Non-pigmented ciliary epithelial cell (primary cell): ENCODE measurements at regions not wholly inside any gene's neighbourhood (a gene's known extent, or its start where the extent isn't known, plus 50 kb on each side); places are given as distances from the start of the nearest gene placed in this dataset.

ENCODE experiments used
- DNase-seq: peaks from one replicate; pipeline ENCODE4 v3.0.0-alpha.2; 2010; ENCODE audit warnings: low read depth

DNA sequence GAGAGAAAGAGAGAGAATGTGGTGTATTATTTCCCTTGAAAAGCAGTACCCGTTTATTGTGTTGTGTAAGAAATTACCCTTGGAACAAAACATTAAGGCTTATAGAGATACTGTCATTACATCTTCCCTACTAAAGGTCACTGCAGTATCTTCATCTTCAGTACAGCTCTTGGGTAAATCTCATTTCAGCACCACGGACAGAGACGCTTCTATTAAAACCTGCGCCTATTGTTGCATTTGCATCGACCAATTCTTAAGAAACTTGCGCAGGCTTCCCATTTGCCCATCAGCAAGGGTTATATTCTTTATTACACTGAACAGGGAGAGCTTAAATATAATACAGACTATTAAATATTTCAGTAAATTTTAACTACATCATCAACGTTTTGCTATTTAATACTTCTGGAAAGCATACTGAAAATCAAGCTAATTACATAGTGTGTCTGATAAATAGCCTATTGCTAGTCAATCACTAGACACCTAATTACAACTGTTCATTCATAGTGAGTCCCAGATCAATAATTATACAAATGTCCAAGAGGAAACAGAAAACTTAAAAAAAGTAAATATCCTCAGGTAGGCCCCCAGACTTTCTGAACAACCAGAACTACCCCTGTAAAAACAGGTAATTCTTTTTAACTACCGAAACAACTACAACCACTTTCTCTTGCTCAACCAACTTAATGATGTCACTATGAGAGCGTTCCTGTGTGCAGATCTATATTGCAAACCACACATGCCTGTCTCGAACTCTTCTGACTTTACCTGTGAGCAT is 350.6 kb downstream of the LIG4 start:
- DNase-seq = no peak

DNA sequence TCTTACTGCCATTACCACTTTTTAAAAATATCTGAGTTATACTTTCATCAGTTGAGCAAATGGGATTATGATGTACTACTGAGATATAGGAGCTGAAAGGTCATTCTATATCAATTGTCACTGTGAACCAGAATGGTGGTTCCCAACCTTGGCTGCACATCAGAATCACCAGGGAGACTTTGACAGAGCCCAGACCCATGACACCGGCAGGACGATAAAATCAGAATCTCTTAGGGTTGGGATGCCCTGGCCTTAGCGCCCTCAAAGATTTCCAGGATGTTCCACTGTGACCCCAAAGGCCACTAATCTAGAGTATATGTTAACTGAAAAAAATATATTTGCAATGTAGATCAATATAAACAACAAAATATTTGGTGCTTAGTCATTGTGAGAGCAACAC is 355.1 kb downstream of the LIG4 start:
- no peak for DNase-seq

DNA sequence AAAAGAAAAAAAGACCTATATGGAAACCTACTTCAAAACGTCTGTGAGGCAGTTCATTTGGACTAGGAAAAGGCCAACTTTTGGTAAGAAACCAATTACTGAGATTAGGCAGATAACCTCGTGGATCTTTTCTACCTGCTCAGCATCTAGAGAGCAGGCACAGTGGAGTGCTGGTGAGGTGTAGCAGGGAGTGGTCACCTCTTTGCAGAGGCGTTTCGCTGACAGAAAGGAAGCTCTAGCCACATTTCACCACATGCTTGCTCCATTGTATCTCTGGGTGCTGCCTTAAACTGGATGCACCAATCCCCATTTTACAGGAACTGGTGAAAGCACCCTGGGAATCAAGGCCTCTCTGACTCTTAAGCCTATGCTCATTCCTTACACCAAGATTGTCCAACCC is 360.5 kb downstream of the LIG4 start:
- DNase-seq = no peak

DNA sequence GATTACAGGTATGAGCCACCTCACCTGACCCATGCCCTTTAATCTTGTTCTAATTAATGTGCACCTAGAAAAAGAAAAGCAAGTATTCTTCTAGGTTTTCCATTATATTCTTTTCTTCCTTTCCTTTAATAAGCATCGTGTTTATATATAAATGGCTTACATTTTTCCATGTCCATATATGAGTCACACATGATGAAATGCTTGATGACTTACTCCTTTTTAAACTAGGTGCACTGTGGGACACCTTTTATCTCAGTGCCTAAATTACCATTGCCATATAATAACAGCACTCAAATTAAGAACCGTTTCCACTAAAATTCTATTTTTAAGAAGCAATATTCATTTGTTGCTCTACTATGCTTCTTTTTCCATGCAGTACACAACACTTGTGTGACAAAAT is 363.3 kb downstream of the LIG4 start:
- no peak for DNase-seq

DNA sequence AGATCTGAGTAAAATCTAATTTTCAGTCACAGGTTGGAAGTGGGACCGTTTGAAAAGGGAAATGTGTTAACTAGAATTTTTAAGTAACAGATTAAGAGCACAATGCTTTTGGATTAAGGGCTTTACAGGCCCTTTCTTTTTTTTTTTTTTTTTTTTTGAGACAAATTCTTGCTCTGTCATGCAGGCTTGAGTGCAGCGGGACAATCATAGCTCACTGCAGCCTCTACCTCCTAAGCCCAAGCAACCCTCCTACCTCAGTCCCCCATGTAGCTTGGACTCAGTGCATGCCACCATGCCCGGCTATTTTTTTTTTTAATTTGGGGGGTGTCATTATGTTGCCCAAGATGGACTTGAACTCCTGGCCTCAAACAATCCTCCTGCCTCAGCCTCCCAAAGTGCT is 363.7 kb downstream of the LIG4 start:
- DNase-seq = no peak

DNA sequence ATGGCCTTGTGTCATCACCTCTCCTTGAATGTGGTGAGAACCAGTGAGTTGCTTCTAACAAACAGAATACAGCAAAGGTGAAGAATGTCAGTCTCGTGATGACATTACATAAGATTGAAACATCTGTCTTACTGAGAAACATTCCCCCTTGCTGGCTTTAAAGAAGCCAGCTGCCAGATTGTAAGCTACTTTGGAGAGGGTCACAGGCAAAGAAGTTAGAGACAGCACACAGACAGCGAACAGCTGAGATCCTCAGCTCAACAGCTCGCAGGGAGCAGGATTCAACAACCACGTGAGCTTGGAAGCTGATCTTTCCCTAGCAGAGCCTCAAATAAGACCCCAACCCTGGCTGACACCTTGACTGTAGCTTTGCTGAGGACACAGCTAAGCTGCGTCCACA is 367.9 kb downstream of the LIG4 start:
- DNase-seq = no peak

DNA sequence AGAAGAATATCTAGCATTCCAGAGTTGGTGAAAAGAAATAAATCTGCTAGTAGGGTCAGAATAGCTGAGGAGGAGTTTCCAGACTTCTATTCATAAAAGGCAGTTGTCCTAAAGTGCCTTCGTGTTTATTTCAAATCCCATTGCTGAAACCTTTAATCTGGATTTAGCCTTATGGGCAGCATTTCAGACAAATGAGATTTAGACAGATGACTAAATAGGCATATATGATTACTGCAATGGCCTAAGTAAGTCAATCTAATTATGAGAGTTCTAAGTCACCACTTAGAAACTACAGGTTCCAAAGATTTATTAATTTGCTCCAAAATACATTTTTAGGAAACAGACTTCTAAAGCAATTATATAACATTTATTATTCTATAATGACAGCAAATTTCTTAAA is 368.7 kb downstream of the LIG4 start:
- DNase-seq = no peak

DNA sequence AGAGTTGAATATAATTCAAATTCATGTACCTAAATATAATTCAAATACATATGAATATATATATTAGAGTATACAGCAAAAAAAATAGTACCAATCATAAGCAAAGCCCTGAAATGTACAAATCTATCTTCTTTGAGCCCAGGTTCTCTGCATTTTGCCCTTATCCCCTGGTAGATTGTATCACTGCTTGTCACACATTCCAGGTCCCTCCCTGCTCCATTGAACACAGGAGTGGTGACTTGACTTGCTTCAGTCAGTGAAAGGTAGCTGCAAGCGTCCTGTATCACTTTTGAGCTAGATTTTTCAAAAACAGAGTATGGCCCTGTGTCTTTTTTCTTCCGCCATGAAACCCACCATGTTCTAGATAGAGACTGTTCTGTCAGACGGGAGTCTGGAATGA is 369.4 kb downstream of the LIG4 start:
- DNase-seq = no peak

DNA sequence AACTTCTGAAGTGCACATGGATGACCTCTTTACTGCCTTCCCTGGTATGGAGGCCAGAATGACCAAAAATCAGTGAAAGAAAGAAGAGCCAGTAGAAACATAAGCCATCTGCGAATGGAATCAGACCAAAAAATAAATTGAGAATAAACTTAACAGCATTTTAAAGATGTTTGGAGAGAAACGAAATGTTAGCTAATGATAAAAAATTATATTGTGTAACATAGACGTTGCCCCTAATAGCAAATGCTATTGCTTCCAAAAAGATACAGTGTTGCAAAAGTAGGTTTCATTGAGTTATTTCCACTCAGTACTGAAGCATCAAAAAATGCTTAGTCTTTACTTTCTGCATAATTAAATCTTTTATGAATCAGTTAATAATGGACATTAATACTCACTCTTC is 371.7 kb downstream of the LIG4 start:
- DNase-seq = no peak

DNA sequence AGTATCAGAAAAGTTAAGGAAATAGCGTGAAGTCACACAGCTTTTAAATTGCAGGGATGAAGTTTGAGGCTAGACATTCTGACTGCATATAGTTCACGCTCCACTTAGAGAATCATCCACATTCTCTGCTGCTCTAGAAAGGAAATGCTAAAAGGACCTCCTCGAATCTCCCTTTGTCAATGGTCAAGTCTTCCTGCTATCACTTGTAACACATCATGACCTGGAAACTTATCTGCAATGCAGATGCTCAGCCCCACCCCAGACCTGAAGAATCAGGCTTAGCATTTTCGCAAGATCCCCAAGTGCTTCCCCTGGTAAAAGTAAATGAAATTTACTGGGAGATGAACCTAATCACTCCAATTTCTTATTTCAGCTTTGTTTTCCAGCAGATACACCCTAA is 372.1 kb downstream of the LIG4 start:
- no peak for DNase-seq

DNA sequence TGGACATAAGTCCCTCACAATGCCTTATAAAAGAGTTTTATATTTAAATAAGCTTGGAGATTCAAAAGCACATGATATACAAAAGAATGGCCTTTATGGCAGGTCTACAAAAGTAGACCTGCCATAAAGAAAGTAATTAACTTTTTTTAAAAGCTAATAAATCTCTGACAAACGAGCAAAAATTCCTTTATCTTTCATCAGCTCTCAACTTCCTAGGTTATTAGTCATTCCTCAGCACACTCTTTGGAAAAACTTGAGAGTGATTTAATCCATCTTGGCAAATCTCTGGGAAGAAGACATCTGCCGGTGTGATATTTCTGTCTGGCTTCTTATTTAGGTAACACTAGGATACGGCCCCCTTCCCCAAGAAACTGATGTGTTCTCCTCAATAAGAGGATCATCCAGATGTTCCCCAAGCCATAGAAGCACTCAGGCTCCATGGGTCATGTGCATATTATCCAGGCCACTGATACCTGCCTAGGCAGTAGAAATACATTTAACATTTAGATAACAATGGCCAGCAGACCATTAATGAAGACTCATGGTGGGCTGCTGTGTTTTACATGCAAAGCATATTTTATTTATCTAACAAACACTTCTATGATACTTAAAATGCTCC is 372.7 kb downstream of the LIG4 start:
- DNase-seq = no peak

DNA sequence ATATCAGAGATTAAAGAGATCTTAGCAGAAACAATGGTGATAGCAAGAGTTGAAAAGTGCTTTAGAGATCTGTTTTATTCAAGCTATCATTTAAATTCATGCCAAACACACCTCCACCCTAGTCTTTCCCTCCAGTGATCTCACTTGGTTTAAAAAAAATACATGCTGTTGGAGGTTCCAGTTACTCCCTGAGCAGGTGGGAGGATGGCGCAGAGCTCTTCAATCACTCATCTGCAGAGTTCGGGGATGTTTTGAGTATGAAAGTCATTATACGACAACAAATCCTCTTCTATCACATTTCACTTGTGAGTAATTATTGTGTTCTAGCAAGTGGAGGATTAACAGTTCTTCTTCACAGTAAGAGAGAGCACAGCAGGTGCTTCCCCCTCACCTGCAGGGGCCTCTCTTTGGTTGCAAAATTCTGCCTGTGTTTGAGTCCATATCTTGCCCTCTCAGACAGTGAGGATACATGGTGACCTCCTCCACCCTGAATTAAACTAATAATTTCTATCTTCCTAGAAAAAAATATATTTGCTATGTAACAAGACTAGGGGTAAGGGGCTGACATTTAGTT is 376.7 kb downstream of the LIG4 start:
- no peak for DNase-seq

DNA sequence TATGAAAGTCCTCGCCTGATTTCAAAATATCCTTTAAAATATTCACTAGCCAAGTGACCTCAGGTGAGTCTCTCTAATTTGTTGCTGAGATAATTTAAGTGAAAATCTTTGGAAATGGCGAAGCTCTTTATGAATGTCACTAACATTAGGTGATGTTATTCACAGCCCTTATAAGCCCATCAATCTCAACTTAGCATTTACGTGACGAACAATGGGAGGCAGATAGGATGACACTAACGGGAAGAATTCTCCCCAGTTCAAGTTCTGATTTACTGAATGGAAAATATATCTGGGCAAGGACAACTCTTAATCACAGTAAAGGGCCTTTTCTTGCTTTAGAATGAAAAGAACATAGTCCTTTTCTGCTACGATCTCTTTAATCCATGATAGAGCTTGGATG is 378.7 kb downstream of the LIG4 start:
- no peak for DNase-seq

DNA sequence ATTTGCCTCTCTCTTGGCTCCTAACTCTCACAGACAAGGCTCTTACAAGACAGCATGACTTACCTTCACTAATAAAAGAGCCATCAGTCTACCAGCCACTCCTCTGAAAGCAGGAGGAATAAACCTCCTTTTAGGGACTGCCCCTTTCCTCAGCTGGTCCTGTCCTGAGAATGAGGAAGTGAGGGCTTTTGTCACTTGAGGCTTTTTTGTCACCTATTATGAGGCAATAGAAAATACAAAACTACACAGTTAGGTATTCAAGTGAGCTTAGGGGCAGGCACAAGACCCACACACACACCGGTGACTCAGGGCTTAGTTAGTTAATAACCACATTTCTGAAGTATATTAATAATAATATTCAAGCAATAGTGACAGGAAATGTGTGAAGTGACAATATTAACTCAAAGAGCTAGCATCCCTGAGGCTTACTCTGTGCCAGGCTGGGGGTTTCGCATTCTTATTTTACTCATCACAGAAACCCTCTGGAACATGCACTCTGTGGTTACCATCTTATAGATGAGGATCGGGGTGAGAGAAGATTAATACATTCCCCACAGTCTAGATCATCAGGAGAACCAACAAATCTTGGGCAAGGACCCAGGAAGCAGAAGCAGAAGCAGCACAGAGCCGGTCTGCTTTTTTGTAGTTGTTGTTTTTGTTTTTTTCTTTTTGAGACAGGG is 379.9 kb downstream of the LIG4 start:
- DNase-seq = peak; percentile 74

DNA sequence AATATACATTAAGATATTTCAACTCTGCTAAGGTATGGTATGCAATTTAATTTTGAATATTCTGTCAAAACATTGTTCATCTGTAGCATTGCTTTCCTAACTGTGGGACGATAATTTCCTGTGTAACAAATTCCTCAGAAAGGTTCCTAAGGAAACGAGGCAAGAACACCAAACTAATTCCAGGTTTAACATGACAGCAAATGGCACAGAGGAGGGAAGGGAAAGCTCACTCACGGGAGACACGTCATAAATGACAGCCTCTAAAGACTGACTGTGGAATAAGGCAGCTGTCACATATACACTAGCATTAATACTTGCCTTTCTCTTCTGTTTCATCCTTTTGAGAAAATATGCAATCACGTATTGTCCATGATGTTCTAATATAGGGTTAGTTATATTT is 380.6 kb downstream of the LIG4 start:
- no peak for DNase-seq

DNA sequence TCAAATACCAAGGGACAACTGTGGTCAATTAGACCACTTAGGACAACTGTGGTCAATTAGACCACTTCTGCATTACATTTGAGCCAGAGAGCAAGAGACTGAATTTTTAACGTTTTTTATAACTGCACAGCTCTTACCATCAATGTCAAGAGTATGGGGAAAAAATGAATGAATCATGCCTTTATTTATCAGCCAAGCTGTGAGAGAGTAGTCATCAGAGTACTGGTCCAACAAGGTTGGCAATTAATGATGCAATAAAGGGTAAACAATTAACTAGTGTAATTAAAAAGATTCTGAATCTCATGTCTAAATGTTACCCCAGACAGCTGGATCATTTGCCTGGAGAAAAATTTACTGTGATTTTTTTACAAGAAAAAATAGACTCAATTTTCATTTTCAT is 381.1 kb downstream of the LIG4 start:
- DNase-seq = no peak

DNA sequence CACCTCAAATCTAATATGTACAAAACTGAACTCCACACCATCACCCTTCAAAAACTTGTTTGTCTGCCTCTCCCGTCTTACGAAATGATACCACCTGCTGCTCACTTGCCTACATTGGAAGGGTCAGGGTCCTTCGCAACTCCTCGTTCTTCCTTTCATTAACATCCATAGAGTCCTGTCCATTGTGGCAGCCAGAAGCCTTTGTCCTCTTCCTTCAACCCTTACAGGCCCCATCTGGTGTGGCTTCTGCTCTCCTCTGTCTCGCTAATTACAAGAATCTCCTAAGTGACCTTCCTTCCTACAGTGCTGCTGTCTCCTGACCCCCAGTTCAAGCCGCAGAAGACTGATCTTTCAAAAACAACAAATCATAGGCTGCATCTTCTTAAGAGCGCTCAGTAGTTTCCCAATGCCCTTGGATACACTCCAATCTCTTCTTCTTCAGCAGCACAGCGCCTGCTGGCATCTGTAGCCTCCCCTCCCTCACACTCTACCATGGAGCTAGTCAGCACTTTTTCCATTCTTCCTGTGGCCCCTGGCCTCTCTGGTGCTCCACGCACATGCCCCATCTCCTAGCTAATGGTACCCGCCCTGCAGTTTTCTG is 382.7 kb downstream of the LIG4 start:
- no peak for DNase-seq

DNA sequence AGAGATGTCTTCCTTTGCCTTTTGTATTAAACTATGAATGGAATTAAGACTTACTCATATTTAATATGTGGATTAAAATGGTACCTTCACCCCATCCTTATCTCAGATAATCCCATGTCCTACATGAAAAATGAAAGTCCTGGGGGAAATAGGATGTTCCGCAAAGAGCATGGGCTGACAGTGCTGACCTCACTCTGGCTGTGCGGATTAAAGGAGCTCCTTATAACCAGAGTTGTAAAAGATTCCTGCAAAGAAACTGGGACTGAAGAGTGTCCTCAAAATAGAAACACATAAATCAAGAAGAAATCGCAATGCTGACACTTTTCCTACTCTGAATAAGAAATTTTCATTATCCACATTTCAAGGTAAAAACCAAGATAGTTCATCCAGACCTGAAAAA is 384.5 kb downstream of the LIG4 start:
- DNase-seq = no peak

DNA sequence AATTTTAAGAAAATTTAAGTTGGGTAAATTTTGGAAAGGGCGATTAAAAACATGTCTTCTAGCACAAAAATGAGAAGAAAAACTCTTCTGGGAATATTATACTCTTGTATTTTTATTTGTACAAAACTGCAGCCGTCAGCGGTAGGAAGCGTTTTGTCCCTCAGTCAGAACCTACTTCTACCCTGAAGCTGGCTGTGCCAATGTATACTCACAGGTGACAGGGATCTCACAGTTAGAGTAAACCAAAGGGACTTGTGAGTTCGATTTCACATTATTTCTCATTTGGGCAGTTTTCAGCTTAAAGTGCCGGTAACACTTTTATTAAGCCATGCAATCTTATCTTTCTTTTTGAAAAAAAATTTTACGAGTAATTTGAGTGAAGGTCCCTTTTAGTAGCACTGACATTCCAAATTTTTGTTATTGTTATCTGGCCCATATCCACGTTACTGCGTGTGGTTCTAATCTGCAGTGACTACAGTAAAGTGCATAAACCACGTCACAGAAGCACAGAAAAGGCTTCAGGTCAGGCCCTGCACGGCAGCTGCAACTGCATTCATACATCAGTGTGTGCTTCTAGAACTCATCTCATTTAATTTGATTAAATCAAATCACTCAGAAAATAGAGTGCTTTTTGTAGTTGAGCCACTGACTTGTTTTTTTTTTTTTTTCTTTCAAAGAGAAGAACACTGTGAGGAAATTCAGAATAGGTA is 387.3 kb downstream of the LIG4 start:
- DNase-seq = no peak

DNA sequence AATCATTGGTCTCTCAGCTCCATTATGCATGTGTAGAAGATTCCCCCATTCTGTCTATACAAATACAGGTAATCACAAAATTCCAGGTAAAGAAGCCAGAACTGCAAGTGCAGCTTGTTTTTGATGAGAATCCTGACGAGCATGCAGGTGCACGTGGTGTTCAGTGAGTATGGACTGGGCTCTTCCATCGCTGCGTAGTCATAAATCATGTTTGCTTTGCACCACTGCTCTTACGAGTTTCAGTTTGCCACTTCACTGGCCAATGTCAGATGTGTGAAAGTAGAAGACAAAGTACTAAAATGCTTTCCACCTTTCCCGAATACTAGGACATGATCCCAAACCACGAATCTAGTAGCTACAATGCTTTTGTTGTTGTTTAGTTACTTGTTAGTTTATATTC is 390.7 kb downstream of the LIG4 start:
- DNase-seq = no peak

DNA sequence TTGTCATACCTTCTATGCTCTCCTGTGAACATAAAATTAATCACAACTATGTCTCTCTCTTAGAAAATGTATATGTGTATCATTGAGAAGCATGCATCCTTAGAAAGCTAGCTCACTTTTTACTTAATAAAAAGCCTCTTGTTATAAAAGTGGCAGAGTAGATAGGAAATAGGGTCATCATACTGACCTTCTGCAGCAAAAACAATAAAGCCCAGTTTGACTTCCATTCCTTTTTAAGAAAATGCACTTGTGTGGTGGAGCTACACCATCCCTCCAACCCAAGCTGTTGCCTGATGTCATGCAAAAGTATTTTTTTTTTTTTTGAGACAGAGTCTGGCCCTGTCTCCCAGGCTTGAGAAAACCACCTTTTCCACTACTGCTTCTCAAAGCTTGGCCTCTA is 393.3 kb downstream of the LIG4 start:
- no peak for DNase-seq

DNA sequence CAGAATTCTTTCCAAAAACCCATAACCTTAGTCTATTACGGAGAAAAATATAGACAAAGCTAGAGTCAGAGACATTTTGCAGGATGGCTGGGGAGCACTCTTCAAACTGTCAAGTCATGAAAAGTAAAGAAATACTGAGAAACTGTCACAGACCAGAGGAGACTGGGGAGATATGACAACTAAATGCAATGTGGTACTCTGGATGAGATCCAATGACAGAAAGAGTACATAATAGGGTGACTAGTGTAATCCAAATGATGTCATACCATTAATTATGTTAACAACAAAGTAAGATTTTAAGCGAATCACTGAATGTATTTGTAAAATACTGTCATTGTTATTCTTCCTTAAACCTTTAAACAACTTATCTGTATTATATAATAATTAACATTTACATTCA is 393.8 kb downstream of the LIG4 start:
- DNase-seq = no peak
